ENCODE measurements at regions not wholly inside any gene's neighbourhood (a gene's known extent, or its start where the extent isn't known, plus 50 kb on each side); places are given as distances from the start of the nearest gene placed in this dataset.
"Not testable (repeated sequence)": the region's sequence is repeated elsewhere in the genome, so short reads cannot be mapped to it uniquely, and the experiment has no call there.

GRCh38 chr12:58314610-58315009 lies 373.2 kb downstream of the ATP23 start:
- no peak for DNase-seq

- DNase-seq: no peak
Measured at GRCh38 chr12:58316926-58317325, 375.6 kb downstream of the ATP23 start.

GRCh38 chr12:58321414-58321813 lies 380.0 kb downstream of the ATP23 start:
- DNase-seq: no peak

- DNase-seq: no peak
Measured at GRCh38 chr12:58323676-58324075, 382.3 kb downstream of the ATP23 start.

DNA sequence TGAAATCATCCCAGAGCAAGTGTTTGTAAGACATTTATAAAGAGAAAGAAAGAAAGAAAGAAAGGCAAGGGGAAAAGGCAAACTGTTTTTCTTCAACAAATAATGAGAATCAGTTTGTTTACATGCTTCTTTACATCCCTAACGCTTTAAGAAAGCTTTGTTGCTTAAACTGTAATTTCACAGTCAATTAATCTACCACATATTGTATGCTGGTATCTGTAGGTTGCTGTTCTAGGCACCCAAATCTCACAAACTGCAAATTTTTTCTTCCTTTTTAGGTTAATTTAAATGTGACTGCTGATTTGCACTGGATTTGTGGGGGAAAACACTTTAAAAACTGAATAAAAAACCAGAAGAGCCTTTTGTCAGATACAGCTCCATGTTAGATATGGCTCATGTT lies 384.2 kb downstream of the ATP23 start:
- no peak for DNase-seq

- no peak for DNase-seq
Measured at GRCh38 chr12:58326534-58326933, 385.2 kb downstream of the ATP23 start.

GRCh38 chr12:58336581-58337242 lies 395.3 kb downstream of the ATP23 start:
- DNase-seq: not testable (repeated sequence)

- not testable (repeated sequence) for DNase-seq
Measured at GRCh38 chr12:58337539-58337938, 396.2 kb downstream of the ATP23 start.

GRCh38 chr12:58341791-58342190 lies 400.4 kb downstream of the ATP23 start:
- DNase-seq: peak; percentile 54

DNA sequence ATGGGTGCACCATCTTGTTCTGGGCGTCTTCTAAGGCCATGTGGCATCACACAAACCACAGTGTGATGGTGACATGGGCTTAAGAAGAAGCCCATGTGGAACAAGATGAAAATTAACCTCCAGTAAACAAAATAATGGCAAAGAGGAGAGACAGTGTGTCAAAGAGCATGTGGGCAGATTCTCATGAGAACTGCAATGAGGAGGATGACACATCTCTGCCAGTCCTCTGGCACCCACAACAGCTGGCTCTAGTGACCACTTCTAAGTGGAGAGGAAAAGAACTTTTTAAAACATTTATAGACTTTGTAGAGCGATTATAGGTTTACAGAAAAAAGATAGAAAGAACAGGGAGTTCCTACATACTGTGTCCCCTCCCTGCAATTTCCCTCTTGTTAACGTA lies 401.4 kb downstream of the ATP23 start:
- DNase-seq: no peak

- DNase-seq: peak; percentile 66
Measured at GRCh38 chr12:58346032-58346632, 404.8 kb downstream of the ATP23 start.

DNA sequence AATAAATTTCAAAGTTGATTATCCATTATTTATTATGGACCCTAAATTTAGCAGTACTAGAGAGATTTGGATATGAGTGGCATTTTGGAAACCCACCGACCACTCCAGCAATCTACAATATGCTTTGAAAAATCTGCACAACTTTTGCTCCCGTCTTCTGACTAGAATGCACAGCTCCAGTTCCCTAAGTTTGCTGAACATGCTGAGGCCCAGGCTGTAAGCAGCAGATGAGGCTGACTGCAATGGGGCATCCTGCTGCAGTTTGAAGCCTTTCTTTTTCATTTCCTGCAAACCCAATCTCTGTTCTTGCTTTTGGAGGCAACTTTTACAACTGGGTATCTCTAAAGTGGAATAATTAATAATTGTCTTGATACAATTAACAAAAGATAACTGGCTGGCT lies 405.8 kb downstream of the ATP23 start:
- no peak for DNase-seq

DNA sequence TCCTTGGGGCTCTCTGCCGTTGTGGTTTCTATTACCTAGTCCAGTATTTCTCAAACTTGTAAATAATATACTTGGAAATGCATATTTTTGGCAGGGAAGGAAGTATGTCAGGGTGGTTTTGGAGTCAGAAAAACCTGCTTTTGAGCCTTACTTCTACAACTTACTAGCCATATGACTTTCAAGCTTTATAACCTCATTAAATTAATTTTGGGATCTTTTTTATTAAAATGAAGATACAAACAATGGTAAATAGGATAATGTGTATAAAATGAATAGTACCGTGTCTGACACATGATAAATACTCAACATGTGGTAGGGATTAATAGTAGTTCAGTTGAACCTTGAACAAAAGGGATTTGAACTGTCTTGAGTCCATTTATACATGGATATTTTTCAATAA lies 406.3 kb downstream of the ATP23 start:
- no peak for DNase-seq

DNA sequence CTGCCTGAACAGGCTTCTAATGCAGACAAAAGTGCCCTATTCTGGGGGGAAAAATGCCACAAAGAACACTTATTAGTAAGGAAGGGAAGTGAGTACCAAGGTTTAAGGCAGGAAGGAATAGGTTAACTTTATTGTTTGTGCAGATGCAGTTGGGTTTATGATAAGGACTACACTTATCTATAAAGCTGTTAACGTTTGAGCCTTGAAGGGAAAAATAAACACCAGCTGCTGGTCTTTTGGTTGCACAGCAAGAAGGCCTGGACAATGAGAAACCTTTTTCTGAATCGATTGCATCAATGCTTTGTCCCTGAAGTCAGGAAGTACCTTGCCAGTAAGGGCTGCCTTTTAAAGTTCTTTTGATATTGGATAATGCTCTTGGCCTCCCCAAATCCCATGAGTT lies 407.8 kb downstream of the ATP23 start:
- peak; percentile 18 for DNase-seq

DNA sequence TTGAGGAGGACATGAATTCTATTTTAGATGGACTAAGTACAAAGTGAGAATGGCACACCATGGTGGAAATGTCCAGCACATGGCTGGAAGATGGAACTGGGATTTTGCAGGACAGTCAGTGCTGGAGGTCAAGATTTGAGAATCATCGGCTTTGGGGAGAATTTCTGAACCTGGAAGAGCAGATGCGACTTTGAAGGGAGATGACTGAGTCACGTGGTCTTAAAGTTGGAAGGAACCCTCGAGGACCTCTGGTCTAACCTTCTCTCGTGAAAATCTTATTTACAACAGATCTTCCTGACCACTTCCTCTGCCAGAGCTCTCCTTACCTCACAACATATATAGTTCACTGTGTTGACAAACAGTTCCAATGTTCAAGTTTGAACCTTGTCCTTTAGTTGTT lies 415.4 kb downstream of the ATP23 start:
- DNase-seq: no peak

DNA sequence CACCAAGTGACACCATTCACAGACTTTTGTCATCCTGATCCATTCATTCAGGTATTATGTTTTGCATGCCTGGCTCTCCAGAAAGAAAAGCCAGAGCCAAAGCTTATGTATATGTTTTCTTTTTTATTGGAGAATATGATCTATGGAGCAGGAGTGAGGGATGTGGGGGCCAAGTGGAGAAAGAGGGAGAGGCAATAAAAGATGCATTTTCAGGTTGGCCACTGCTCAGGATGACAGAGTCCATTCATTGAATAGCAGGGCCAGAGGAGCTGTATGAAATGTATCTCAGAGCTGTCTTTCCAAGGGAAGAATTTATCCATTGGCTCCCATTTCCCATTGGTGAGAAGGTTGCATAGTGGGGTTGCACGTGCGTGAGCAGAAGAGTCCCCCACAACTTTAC lies 416.1 kb downstream of the ATP23 start:
- DNase-seq: no peak

GRCh38 chr12:58358369-58358768 lies 417.0 kb downstream of the ATP23 start:
- DNase-seq: no peak

GRCh38 chr12:58359084-58359483 lies 417.7 kb downstream of the ATP23 start:
- DNase-seq: no peak

DNA sequence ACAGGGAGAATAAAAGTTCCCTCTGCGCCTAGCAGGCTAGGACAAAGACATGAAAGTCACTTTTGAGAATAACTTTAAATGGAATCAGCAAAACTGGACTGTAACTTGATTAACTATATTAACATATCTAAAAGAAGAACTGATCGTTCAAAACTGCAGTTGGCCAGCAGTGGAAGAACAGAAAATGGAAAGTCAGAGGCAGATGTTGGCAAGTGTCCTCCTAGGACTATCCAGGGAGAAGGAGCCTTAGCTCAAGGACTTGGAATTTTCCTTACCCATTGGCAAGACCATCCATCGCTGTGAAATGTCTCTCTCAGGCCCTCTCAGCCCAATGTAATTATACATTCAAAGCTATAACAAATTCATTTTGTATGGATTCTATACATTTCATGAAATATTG lies 419.7 kb downstream of the ATP23 start:
- DNase-seq: no peak

- DNase-seq: no peak
Measured at GRCh38 chr12:58363971-58364370, 422.6 kb downstream of the ATP23 start.

DNA sequence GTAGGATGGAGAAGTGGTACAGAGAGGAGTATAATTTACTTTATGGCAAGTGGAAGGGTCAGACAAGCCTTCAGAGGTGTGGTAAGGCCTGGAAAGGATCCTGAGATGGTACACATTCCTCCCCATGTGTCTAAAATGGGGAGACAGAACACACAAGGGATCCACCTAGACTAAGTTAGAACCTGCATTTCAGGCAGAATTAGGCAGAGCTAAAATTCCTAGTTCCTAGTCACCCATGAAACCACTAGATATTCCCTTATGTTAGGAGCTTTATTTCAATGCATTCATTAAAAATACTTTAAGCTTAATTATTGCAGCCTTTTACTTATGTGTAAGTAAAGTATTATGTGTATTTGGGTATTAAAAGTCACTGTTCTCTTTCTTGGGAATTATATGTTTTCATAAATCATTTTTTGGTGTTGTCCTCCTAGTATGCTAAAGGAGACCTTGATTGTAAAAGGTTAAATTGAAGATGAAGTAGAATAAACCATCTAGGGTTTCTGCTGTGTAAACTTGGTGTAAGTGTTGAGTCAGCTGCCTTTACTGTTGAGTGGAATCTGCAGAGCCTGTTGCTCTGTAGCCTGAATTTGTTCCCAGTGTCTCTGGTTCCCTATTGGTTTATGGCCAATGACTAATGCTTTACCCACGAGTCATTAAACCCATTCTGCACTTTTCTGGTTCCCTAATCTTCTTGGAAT lies 423.2 kb downstream of the ATP23 start:
- no peak for DNase-seq

DNA sequence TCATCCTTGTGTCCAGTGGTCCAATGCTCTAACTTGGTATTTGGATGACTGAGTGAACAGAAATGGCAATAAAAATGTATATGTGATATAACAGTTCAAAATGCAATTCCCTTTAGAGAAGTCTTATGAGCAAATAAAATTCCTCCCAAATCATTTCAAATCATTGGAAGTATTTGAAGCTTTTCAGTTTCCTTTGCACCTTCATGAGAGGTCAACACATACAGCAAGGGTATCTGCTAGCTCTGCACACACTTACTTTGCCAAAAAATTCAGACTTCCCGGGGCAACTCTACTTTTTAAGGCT lies 423.7 kb downstream of the ATP23 start:
- no peak for DNase-seq

DNA sequence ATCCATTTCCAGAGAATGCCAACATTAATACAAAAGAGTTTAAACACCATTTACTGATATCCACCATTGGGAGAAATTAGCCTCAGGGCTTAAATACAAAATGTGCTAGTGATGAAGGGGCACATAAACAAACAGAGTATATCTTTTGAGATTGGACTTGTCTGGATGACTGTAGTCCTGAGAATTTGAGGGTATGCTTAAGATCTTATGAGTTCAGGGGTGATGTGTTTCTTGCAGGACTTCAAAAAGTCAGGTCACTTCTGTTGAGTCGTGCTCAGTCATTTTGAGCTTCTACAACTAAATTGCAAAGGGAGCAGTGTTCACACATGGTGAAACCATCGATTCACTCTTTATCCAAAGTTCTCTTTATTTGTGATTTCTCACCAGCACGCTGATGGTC lies 425.7 kb downstream of the ATP23 start:
- DNase-seq: no peak

DNA sequence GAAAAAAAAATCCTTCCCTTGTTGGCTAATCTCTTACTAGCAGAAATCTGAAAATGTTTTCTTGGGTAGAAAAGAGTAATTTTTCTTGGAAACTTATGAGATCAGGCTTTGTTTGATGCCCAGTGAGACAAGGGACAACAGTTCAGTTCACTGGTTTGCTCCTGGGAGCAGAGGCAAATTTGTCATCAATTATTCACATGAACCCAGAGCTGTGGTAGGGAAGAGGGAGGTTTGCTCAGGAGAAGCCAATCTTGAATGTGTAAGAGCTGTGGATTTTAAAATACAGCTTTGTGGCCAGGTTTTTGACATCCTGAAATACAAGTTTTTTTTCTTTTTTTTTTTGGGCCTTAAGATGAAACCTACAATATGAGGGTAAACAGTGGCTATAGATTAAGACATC lies 426.6 kb downstream of the ATP23 start:
- no peak for DNase-seq

DNA sequence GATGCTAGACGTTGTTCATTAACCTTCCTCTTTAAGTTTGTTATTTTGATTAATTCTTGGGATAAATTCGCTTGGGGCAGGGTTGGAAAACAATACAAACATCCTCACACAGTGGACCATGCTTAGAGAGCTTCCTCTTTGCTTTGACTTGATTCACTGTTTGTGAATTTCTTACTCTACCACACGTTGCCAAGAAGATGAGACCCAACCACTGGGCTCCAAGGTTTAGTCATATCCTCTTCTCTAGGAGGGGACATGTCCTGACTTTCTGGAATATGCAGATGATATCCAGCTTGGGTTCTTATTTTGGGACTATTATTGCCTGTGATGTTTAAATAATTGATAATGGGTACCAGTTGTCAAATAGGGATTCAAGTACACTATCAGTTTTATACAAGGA lies 428.2 kb downstream of the ATP23 start:
- DNase-seq: no peak

Data from NCI-H345 (cell line).